GM19239 (cell line): ENCODE measurements at regions not wholly inside any gene's neighbourhood (a gene's known extent, or its start where the extent isn't known, plus 50 kb on each side); places are given as distances from the start of the nearest gene placed in this dataset.

Experiments used
- DNase-seq: peaks from one replicate; pipeline ENCODE4 v3.0.0; 2011; ENCODE audit warnings: low spot score; ENCODE audit not compliant: insufficient read length
- FAIRE-seq: peaks from 2 replicates; lab custom pipeline; 2011; peaks lifted over from hg19 to GRCh38; lab: Jason Lieb, UNC

DNA sequence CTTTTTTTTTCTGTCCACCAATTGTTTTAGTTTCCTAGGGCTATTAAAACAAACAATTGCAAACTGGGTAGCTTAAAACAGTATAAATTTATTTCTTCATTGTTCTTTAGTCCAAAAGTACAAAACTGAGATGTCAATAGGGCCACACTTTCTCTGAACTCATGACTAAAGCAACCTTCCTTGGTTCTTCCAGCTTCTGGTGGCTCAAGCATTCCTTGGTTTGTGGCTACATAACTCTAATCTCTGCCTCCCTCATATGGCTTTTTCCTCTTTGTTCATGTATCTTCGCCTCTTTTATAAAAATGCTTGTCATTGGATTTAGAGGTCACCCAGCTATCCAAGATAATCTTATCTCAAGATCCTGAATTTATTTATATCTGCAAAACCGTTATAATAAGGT, 914.5 kb upstream of the EPHA6 start:
- DNase-seq (no peak), FAIRE-seq (no peak)

DNA sequence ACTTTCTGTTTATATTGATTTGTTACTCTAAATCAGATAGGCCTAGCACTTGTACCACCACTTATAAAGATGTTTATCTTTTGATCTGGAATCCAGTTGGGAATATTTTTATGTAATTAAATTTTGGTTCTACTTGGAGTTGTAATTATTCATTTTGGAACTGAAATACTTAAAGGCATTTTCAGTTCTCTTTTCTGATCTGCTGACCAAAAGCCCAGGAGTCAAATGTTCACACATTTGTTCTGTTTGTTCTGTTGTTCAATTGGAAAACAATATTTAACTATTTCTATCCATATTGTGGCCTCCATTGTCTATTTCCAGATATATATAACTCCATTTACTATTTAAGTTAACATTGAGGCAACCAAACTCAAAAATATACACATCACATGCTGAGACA, 912.4 kb upstream of the EPHA6 start:
- no peak for DNase-seq
- FAIRE-seq: no peak

DNA sequence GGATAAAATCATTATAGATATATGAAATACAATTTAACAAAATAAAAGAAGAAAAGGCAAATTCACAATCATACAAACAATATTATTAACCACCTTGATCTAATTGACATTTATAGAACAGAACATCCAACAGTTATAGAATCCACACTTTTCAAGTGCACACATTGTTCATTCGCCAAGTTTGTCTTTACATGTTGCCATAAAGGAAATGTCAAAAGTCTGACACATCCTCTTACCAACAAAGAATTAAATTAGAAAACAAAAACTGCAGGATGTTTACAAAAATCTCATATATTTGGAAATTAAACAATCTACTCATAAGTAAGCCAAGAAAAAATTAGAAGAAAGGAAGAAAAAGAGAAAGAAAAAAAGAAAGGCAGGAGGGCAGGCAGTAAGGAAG, 909.2 kb upstream of the EPHA6 start:
- DNase-seq (no peak), FAIRE-seq (no peak)

DNA sequence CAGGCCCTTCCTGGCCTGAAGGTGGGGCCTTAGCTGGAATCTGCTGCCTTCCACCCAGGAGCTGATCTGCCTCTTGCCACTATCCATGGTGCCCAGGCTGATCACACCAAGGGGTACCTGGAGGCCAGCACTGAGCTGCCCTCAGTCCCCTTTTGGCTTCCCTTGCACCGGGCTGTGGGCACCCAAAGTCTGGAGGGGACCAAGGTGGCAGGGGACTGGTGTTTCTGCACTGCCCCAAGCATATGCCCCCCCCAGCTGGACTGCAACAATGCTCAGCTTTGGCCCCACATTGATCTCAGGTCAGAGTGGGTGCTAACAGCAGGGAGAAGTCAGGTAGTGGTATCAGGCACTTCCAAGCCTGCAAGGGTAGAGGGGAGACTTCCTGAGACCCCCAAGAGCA, 902.6 kb upstream of the EPHA6 start:
- FAIRE-seq (no peak), DNase-seq (no peak)

DNA sequence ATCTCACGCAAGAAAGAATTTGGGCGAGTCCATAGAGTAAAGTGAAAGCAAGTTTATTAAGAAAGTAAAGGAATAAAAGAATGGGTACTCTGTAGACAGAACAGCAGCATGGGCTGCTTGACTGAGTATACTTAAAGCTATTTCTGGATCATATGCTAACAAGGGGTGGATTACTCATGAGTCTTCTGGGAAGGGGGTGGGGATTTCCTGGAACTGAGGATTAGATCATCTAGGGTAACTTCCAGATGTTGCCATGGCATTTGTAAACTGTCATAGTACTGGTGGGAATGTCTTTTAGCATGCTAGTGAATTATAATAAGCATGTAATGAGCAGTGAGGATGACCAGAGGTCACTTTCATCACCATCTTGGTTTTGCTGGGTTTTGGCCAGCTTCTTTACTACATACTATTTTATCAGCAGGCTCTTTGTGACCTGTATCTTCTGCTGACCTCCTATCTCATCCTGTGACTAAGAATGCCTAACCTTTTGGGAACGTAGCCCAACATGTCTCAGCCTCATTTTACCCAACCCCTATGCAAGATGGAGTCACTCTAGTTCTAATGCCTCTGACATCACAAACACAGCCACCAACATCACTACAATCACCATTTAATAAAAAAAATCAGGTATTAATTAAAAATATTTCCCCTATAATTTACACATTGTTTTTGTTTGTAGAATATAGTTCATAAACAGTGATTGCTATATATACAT, 890.7 kb upstream of the EPHA6 start:
- no peak for DNase-seq
- no peak for FAIRE-seq

DNA sequence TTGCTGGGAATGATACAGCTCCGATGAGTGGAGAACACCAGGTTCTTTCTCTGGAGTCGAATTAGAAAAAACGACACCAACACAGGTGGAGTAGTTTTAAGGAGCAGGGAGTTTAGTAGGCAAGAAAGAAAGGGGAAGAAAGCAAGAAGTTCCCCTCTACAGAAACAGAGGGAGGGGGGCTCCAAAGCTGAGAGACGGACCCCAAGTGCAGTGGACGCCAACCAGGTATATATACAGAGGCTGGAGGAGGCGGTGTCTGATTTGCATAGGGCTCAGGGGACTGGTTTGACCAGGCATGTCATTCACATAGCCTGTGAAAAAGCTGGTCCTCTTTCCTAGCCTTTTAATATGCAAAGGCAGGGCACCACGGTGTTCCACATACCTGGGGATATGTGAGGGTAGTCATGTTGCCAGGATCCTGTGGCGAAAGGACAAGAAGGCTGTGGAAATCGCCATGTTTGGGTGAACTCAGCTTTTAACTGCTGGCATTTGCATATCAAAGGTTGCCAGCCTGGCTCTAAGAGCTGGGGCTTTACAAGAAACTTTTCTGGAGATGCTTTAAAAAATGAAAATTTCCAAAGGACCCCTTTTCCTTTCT, 887.4 kb upstream of the EPHA6 start:
- FAIRE-seq (no peak), DNase-seq (no peak)

DNA sequence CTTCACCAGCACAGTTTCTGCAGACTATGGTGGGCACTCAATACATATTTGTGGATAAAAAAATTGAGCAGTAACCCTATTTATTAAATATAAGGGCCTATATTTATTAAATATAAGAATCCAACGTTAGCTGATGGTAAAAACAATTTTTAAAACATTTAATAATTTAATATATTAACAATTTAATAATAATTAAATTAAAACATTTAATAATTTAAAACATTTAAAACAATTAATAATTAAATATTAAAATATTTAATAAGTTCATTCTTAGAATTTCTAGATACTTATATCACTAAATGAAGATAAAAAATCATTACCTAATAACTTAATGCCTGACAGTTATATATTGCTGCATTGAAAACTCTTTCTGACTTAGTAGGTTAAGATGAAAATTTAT, 880.2 kb upstream of the EPHA6 start:
- DNase-seq (no peak), FAIRE-seq (no peak)

DNA sequence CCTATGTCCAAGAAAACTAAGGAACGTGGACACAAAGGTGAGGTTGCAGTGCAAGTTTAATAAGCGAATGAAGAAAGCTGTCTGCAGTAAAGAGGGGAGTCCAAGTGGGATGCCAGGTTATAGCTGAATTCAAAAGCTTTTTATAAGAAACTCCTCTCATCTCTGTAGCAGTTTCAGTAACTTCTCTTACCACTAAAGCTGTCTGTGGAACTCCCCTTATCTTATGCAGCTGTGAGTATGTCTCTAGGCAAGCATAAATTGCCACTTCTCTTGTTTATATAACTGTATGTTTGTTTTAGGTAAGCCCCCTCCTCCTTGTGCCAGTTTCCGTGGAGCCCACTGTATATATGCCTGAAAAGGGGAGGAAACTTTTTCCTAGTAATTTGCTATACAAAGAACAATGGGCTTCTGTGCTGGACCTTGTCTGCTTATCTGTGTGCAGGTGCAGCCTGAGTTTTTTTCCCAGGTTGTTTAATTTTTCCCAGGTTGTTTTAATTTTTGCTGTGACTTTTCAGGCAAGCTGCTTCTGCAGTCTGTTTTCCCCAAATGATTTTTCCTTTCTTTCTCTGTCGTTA, 875.1 kb upstream of the EPHA6 start:
- DNase-seq (no peak), FAIRE-seq (no peak)

DNA sequence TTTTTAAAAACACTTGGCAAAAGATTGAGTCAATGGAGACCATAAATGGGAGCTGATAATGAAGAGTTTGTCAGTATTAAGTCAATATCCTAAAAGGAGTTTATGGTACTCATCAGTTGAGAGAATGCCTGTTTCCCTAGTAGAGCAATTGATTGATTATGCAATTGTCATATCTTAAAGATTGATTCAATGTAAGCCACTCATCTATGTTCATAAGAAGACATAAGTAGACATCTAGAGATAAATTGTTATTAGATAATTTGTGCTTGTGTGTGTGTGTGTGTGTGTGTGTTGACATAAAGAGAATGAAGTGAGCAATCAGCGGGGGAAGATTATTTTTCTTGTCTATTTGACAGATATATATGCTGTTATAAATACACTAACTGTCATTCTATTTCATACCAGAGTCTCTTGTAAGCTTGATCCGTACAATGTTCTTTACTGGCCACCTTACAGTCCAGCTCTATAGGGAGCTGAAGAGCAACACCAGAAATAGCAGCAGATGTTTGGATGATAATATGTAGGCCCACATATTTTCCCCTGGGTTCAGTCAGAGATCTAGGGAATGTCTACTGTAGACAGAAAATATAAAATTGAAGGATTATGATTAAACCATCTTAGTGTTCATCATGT, 848.6 kb upstream of the EPHA6 start:
- FAIRE-seq: no peak

DNA sequence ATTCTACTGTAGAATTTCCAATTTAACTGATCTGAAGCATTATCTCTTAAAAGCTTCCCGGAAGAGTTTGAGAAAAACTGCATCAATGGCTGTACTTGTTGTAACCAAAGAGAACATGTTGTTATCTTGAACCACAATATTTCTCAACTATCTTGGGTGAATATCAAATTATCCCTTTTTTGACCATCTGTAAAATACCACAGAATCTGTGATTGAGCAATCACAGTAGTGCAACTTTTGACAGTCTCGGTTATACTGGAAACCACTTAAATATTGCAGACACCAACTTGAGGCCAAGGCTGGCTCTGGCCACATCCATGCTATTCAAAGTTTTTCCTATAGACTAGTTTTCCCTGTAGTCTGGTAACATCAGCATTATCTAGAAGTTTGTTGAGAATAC, 842.8 kb upstream of the EPHA6 start:
- no peak for FAIRE-seq
- DNase-seq: no peak

More for the DNA sequence above, 848.6 kb upstream of the EPHA6 start:
- DNase-seq: no peak

DNA sequence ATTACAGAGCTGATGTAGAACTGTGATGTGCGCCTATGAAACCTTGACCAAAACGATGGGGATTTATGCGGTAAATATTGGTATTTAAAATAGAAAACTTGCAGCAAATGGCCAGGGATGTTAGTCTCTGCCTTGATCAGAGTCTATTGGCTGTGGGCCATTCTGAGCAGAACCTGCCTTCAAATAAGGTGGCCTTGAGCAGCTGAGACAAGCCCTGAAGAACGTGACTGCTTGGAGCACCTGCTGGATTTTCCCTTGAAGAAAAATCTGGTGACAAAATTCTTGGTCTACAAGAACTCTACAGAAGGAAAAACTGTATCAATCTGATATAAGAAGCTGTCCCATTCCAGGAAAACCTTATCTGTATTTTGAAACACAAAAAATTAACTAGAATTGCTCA, 820.1 kb upstream of the EPHA6 start:
- no peak for FAIRE-seq

DNA sequence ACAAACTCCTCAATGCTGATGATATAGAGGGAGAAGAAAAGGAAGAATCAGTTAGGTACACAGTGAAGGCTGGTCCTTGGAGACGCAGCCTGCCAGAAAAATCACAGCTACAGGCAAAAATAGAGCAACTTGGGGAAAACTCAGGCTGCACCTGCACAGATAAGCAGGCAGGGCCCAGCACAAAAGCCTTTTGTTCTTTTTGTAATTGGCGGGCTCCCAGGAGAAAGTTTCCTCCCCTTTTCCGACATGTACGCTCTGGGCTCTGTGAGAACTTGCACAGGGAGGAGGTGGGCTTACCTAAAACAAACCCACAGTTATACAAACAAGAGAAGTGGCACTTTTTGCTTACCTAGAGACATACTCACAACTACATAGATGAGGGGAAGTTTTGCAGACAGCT, 813.4 kb upstream of the EPHA6 start:
- DNase-seq: no peak

More for the DNA sequence above, 820.1 kb upstream of the EPHA6 start:
- DNase-seq: no peak

DNA sequence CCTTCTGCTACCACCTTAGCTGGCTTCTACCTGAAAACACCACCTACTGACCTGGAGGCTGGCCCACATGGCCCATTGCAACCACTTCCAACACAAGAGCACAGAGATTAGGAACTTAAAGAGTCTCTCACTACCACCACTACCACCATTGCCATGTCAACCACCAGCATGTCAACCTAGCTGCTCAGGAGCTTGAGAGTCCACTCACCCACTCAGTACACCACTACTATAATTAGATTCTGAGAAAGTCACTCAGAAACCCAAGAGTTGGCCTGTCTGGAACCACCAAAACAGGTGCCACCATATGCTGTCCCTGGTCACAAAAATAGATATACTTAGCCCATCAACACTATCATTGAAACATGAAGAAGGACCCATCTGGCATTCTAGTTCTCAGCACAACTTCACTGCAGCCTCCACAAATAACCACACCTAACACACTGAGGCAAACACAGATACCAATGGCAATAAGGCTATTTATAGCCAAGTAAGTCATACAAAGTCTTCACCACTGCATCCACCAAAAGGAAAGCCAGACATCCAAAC, 806.7 kb upstream of the EPHA6 start:
- DNase-seq: no peak
- FAIRE-seq: no peak

More for the DNA sequence above, 813.4 kb upstream of the EPHA6 start:
- FAIRE-seq: no peak

DNA sequence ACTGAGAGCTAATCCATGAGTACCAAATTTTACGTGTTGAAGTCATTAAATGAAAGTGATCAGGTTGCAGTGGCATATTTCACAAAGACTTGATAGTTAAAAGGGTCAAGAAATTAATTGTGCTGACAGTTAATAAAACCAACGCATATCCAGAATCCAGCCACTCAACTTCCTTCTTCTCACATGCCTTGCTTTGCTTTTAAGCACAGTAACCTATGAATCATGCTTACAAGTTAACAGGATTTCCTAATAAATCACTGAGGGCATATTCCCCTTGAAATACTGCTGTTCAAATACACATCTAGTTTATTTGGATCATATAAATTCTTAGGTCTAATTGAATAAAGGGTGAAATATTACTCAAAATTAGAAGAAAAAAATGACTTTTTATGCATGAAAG, 801.5 kb upstream of the EPHA6 start:
- no peak for FAIRE-seq
- DNase-seq: no peak

DNA sequence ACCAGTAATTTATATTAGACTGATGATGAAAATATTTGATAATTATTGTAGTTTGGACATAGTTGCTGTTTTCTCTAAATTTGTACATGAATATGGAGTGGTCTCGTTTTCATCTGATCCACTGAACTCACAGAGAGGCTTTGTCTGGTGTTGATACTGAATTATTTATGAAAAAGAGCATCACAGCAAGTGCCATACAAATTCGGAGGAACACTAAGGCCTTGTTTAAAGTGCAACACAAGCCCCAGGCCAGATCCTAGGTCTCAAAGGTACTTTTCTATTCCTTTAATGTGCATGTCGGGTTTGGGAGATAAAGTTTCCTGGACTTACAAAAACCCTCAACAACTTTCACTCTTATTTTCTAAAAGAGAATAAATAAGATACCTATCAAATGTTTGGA, 796.8 kb upstream of the EPHA6 start:
- no peak for DNase-seq

DNA sequence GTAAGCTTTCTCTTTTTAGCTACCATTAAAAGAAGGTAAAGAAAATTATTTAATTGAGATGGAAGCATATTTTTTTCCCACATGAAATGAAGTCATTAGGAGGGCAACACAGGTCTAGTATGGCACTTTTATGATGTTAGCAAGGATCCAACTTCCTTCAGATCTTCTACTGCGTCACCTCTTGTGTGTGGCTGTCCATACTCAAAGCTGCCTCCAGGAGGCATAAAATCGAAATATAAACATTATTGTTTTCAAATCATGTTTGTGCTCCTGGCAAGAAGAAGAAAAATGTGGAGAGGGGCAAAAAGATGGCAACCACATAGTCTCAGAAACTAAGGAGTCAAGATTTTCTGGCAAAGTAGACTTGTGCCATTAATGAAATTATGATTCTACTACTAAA, 791.7 kb upstream of the EPHA6 start:
- no peak for DNase-seq

More for the DNA sequence above, 796.8 kb upstream of the EPHA6 start:
- no peak for FAIRE-seq

DNA sequence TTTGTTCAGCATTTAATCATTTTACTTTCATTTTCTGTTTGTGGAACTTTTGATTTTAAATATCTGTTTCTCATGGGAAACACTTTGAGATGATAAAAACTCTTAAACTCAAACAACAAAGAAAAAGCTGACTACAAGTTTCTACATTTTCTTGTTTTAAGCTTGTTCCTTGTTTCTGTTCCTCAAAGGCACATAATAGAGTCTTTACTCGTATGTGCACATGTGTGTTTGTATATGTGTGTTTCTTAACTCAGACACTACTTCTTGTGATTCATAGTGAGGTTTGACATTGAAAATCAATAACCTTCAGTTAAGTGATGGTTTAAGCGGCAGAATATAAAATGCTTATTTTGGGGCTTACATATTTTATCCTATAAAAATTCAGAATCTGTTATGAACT, 786.7 kb upstream of the EPHA6 start:
- FAIRE-seq (no peak), DNase-seq (no peak)

More for the DNA sequence above, 791.7 kb upstream of the EPHA6 start:
- FAIRE-seq: no peak

DNA sequence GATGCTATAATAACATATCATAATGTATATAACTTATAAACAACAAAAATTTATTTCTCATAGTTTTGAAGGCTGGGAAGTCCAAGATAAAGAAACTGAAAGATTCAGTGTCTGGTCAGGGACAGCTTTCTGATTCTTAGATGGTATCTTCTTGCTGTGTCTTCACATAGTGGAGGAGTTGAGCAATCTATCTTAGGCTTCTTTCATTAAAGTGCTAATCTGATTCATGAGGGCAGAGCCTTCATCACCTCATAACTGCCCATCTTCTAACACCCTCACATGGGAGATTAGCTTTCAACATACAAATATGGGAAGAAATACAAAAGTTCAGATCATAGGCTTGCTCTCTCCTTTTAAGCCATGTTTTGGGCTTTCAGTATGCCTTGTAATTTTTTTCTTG, 774.8 kb upstream of the EPHA6 start:
- FAIRE-seq (no peak), DNase-seq (no peak)

DNA sequence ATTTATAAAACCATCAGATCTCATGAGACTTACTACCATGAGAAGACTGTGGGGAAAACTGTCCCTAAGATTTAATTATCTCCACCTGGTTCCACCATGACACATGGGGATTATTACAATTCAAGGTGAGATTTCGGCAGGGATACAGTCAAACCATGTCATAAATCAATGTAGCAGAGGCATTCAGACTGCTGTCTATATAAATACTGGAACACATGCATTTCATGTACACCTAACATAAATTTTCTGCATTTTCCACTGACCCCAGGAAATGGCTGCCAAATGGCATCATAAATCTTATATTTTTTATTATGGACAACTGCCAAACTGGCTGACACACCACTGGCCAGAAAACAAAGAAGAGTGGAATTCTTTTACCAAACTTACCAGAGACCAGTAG, 755.1 kb upstream of the EPHA6 start:
- DNase-seq: no peak
- FAIRE-seq: no peak

DNA sequence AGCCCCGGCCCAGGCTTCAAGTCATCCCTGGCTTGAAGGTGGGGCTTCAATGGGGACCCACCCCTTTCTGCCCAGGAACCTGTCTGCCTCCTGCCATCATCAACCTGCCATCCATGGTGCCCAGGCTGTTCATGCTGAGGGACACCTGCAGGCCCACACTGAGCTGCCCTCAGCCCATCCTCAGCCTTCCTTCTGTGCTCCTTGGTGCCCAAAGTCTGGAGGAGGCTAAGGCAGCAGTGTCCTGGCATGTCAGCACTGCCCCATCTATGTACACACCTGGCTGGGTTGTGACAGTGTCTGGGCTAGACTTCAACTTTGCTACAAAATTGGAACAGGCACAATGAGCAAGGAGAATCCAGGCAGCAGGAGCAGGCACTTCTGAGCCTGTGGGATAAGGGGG, 745.3 kb upstream of the EPHA6 start:
- FAIRE-seq (no peak), DNase-seq (no peak)

DNA sequence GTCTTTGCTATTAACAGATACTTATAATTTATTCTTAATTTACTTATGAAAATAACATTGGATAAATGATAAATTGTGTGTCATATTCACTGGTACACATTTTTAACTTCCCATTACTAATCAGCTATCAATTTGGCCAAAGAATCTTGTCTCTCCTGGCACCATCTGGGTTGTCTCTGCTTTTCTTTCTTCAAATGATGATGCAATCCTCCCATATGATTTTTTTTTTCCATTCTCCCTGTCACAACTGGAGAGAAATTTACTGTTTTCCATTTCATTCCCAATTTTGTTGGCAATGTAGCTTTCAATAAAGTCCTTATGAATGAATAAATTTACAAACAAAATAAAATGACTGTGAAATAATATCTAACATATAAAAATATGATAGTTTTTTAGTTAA, 743.7 kb upstream of the EPHA6 start:
- DNase-seq: no peak
- no peak for FAIRE-seq
